Caco-2 (cell line): ENCODE measurements at regions not wholly inside any gene's neighbourhood (a gene's known extent, or its start where the extent isn't known, plus 50 kb on each side); places are given as distances from the start of the nearest gene placed in this dataset.
"Not testable (repeated sequence)": the region's sequence is repeated elsewhere in the genome, so short reads cannot be mapped to it uniquely, and the experiment has no call there.

Source experiments
- BruUV-seq: library from RNA; stranded (reverse); fragments of 400-500 nt; replicated peaks from 2 replicates; lab custom pipeline; 2021; lab: Mats Ljungman, UMichigan
- CTCF ChIA-PET: fragments of 300-600 bp; sonication (Branson Sonifier 250); formaldehyde crosslinking; loops from one replicate; lab custom pipeline; 2022; ENCODE audit warnings: antibody characterized with exemption; lab: Charles Lee
- POLR2A ChIA-PET: fragments of 300-600 bp; sonication (Branson Sonifier 250); formaldehyde crosslinking; loops from one replicate; lab custom pipeline; 2022; ENCODE audit warnings: antibody characterized with exemption; lab: Charles Lee
- DNase-seq, 2 experiments: peaks; one replicate each; pipeline versions ENCODE4 v3.0.0 to v3.0.0-alpha.2; 2020 to 2022
- H3K27me3 ChIP-seq: replicated peaks from 2 replicates; pipeline ENCODE4 v1.6.0; 2011; ENCODE audit warnings: low read length; ENCODE audit not compliant: control insufficient read depth, insufficient read depth
- H3K36me3 ChIP-seq: 2 replicates; pipeline ENCODE4 v1.5.1; 2011; ENCODE audit warnings: low read length; ENCODE audit not compliant: control insufficient read depth, insufficient read depth
- H3K4me1 ChIP-seq: fragments of 250-450 bp; sonication (Bioruptor Pico); 2 replicates; pipeline ENCODE4 v1.5.1; 2020; ENCODE audit warnings: mild to moderate bottlenecking
- H3K4me3 ChIP-seq: 2 replicates; pipeline ENCODE4 v1.5.1; 2011; ENCODE audit warnings: low read depth, mild to moderate bottlenecking, control low read depth, low read length
- H3K9me3 ChIP-seq: fragments of 250-450 bp; sonication (Bioruptor Pico); 2 replicates; pipeline ENCODE4 v1.5.1; 2020; ENCODE audit warnings: mild to moderate bottlenecking, moderate library complexity
- H3K27ac Mint-ChIP-seq: one replicate; pipeline ENCODE4 v1.8.0; 2022; ENCODE audit warnings: mixed read lengths; ENCODE audit not compliant: unreplicated experiment
- H3K27me3 Mint-ChIP-seq: one replicate; pipeline ENCODE4 v1.8.0; 2022; ENCODE audit warnings: mixed read lengths; ENCODE audit not compliant: insufficient read depth, unreplicated experiment
- H3K36me3 Mint-ChIP-seq: one replicate; pipeline ENCODE4 v1.8.0; 2022; ENCODE audit warnings: mild to moderate bottlenecking, mixed read lengths; ENCODE audit not compliant: insufficient read depth, unreplicated experiment
- H3K4me1 Mint-ChIP-seq: one replicate; pipeline ENCODE4 v1.8.0; 2022; ENCODE audit warnings: low read depth, mixed read lengths; ENCODE audit not compliant: unreplicated experiment
- H3K4me3 Mint-ChIP-seq: one replicate; pipeline ENCODE4 v1.8.0; 2022; ENCODE audit warnings: mild to moderate bottlenecking, moderate library complexity, mixed read lengths; ENCODE audit not compliant: unreplicated experiment
- H3K9me3 Mint-ChIP-seq: one replicate; pipeline ENCODE4 v1.8.0; 2022; ENCODE audit warnings: mixed read lengths; ENCODE audit not compliant: unreplicated experiment
- intact Hi-C: fragments of 100-400 bp; cut with micrococcal nuclease; formaldehyde crosslinking; loops from one replicate; pipeline ENCODE4 v1.10.0; 2022; ENCODE audit not compliant: unreplicated experiment

GRCh38 chr1:146599906-146600305, 338.2 kb upstream of the NBPF12 start:
- H3K9me3 Mint-ChIP-seq, H3K4me3 ChIP-seq, BruUV-seq, H3K27ac Mint-ChIP-seq, H3K4me1 ChIP-seq, POLR2A ChIA-PET, H3K27me3 Mint-ChIP-seq, H3K4me1 Mint-ChIP-seq, H3K27me3 ChIP-seq, CTCF ChIA-PET, H3K4me3 Mint-ChIP-seq, H3K9me3 ChIP-seq, intact Hi-C loops, H3K36me3 ChIP-seq, DNase-seq, H3K36me3 Mint-ChIP-seq: not testable (repeated sequence)

- POLR2A ChIA-PET, BruUV-seq, H3K36me3 ChIP-seq, H3K4me1 ChIP-seq, H3K27me3 Mint-ChIP-seq, CTCF ChIA-PET, H3K9me3 Mint-ChIP-seq, DNase-seq, H3K36me3 Mint-ChIP-seq, H3K9me3 ChIP-seq, H3K27me3 ChIP-seq, H3K4me1 Mint-ChIP-seq, H3K27ac Mint-ChIP-seq, H3K4me3 Mint-ChIP-seq, intact Hi-C loops, H3K4me3 ChIP-seq: not testable (repeated sequence)
These were observed 352.4 kb upstream of the NOTCH2NLA start for GRCh38 chr1:146581229-146581628.

- H3K36me3 ChIP-seq, H3K4me1 Mint-ChIP-seq, H3K4me3 ChIP-seq, H3K9me3 Mint-ChIP-seq, CTCF ChIA-PET, H3K4me3 Mint-ChIP-seq, POLR2A ChIA-PET, H3K27me3 ChIP-seq, H3K9me3 ChIP-seq, DNase-seq, H3K4me1 ChIP-seq, intact Hi-C loops, H3K27ac Mint-ChIP-seq, BruUV-seq, H3K27me3 Mint-ChIP-seq, H3K36me3 Mint-ChIP-seq: not testable (repeated sequence)
These were observed 338.7 kb upstream of the NOTCH2NLA start for GRCh38 chr1:146567541-146567940.

GRCh38 chr1:146558032-146558431, 329.2 kb upstream of the NOTCH2NLA start:
- BruUV-seq, H3K4me3 ChIP-seq, H3K9me3 Mint-ChIP-seq, DNase-seq, H3K27me3 ChIP-seq, H3K36me3 ChIP-seq, H3K27ac Mint-ChIP-seq, H3K36me3 Mint-ChIP-seq, intact Hi-C loops, H3K4me3 Mint-ChIP-seq, H3K4me1 ChIP-seq, H3K4me1 Mint-ChIP-seq, POLR2A ChIA-PET, CTCF ChIA-PET, H3K27me3 Mint-ChIP-seq, H3K9me3 ChIP-seq: not testable (repeated sequence)

- BruUV-seq, H3K27me3 ChIP-seq, CTCF ChIA-PET, H3K4me3 ChIP-seq, DNase-seq, H3K4me1 ChIP-seq, H3K9me3 Mint-ChIP-seq, H3K4me1 Mint-ChIP-seq, H3K36me3 Mint-ChIP-seq, H3K36me3 ChIP-seq, POLR2A ChIA-PET, H3K4me3 Mint-ChIP-seq, H3K9me3 ChIP-seq, H3K27ac Mint-ChIP-seq, intact Hi-C loops, H3K27me3 Mint-ChIP-seq: not testable (repeated sequence)
These were observed 327.6 kb upstream of the NOTCH2NLA start for GRCh38 chr1:146556405-146556804.

GRCh38 chr1:146552414-146552813, 323.6 kb upstream of the NOTCH2NLA start:
- CTCF ChIA-PET, H3K9me3 ChIP-seq, H3K36me3 Mint-ChIP-seq, H3K27me3 Mint-ChIP-seq, intact Hi-C loops, H3K9me3 Mint-ChIP-seq, H3K4me3 ChIP-seq, H3K4me3 Mint-ChIP-seq, H3K36me3 ChIP-seq, H3K27me3 ChIP-seq, H3K4me1 Mint-ChIP-seq, POLR2A ChIA-PET, H3K4me1 ChIP-seq, DNase-seq, H3K27ac Mint-ChIP-seq, BruUV-seq: not testable (repeated sequence)

GRCh38 chr1:146548684-146549083, 319.9 kb upstream of the NOTCH2NLA start:
- POLR2A ChIA-PET, H3K36me3 ChIP-seq, H3K27me3 Mint-ChIP-seq, H3K27me3 ChIP-seq, H3K27ac Mint-ChIP-seq, H3K4me3 ChIP-seq, H3K4me1 ChIP-seq, H3K4me1 Mint-ChIP-seq, intact Hi-C loops, H3K9me3 ChIP-seq, DNase-seq, H3K36me3 Mint-ChIP-seq, H3K9me3 Mint-ChIP-seq, H3K4me3 Mint-ChIP-seq, CTCF ChIA-PET, BruUV-seq: not testable (repeated sequence)
